GM23248 (cell line): ENCODE measurements at regions not wholly inside any gene's neighbourhood (a gene's known extent, or its start where the extent isn't known, plus 50 kb on each side); places are given as distances from the start of the nearest gene placed in this dataset.

Experiments used
- EZH2 ChIP-seq: fragments of 200-600 bp; sonication (generic); IDR thresholded peaks from 2 replicates; pipeline ENCODE4 v1.6.1; 2018; ENCODE audit warnings: antibody characterized with exemption, mild to moderate bottlenecking; ENCODE audit not compliant: insufficient read depth, poor library complexity, severe bottlenecking
- EZH2phosphoT487 ChIP-seq: fragments of 200-600 bp; sonication (generic); IDR thresholded peaks from 2 replicates; pipeline ENCODE4 v1.6.1; 2018; ENCODE audit warnings: antibody characterized with exemption, moderate library complexity, mild to moderate bottlenecking, low read depth; ENCODE audit not compliant: insufficient read depth

- no peak for TF ChIP-seq EZH2
- TF ChIP-seq EZH2phosphoT487: no peak
Observed at GRCh38 chr5:154614125-154614524, 136.1 kb upstream of the HAND1 start.
